HL-60 (cell line): ENCODE measurements at regions not wholly inside any gene's neighbourhood (a gene's known extent, or its start where the extent isn't known, plus 50 kb on each side); places are given as distances from the start of the nearest gene placed in this dataset.

ENCODE experiments used
- DNase-seq, 2 experiments: peaks; one replicate each; pipeline ENCODE4 v3.0.0-alpha.2; 2010 to 2020; ENCODE audit warnings: low read depth in 1 of 2, low spot score in 1 of 2
- H3K27ac ChIP-seq: fragments of 250-450 bp; sonication (Bioruptor Pico); replicated peaks from 2 replicates; pipeline ENCODE4 v1.5.1; 2020; ENCODE audit warnings: mild to moderate bottlenecking, moderate library complexity
- H3K27me3 ChIP-seq: fragments of 250-450 bp; sonication (Bioruptor Pico); 2 replicates; pipeline ENCODE4 v1.5.1; 2021; ENCODE audit warnings: mild to moderate bottlenecking, moderate library complexity; ENCODE audit not compliant: insufficient read depth, poor library complexity, severe bottlenecking
- H3K4me3 ChIP-seq: replicated peaks from 2 replicates; pipeline ENCODE4 v1.5.1; 2011; ENCODE audit warnings: mild to moderate bottlenecking, control low read depth, low read length; ENCODE audit not compliant: insufficient read depth
- CTCF ChIP-seq: IDR thresholded peaks from one replicate; pipeline ENCODE4 v1.5.1; 2011; ENCODE audit warnings: low read length, control low read depth, inconsistent platforms; ENCODE audit not compliant: insufficient read depth
- GABPA ChIP-seq: IDR thresholded peaks from 2 replicates; pipeline ENCODE4 v1.6.1; 2012; ENCODE audit warnings: low read depth
- POLR2AphosphoS5 ChIP-seq: IDR thresholded peaks from 2 replicates; pipeline ENCODE4 v1.6.1; 2012; ENCODE audit warnings: low read depth
- REST ChIP-seq: IDR thresholded peaks from 2 replicates; pipeline ENCODE4 v1.6.1; 2012; ENCODE audit warnings: low read depth; ENCODE audit not compliant: insufficient replicate concordance
- SPI1 ChIP-seq: IDR thresholded peaks from 2 replicates; pipeline ENCODE4 v1.6.1; 2012; ENCODE audit warnings: low read depth, mild to moderate bottlenecking, borderline replicate concordance

GRCh38 chr17:52724578-52724977, 566.1 kb upstream of the CA10 start:
- H3K4me3 ChIP-seq = no peak overlapping the region
- DNase-seq = no peak
- no peak for TF ChIP-seq REST
- TF ChIP-seq SPI1 = no peak
- no peak for TF ChIP-seq CTCF
- TF ChIP-seq POLR2AphosphoS5 = no peak
- no peak for TF ChIP-seq GABPA
- no peaks in the 10 kb centered on the region for H3K27me3 ChIP-seq
- H3K27ac ChIP-seq = no peak overlapping the region

- H3K27ac ChIP-seq = no peak overlapping the region
- TF ChIP-seq REST = no peak
- TF ChIP-seq GABPA = no peak
- TF ChIP-seq CTCF = no peak
- TF ChIP-seq SPI1 = no peak
- TF ChIP-seq POLR2AphosphoS5 = no peak
- no peaks in the 10 kb centered on the region for H3K27me3 ChIP-seq
- no peak overlapping the region for H3K4me3 ChIP-seq
- no peak for DNase-seq
These were observed 563.4 kb upstream of the CA10 start for GRCh38 chr17:52721910-52722309.

- no peak for TF ChIP-seq POLR2AphosphoS5
- TF ChIP-seq CTCF = no peak
- no peak for TF ChIP-seq GABPA
- no peak for TF ChIP-seq REST
- no peak for TF ChIP-seq SPI1
- no peaks in the 10 kb centered on the region for H3K27me3 ChIP-seq
- DNase-seq = no peak
- H3K4me3 ChIP-seq = no peak overlapping the region
- no peak overlapping the region for H3K27ac ChIP-seq
These were observed 551.9 kb upstream of the CA10 start for GRCh38 chr17:52710363-52710901.
